T-cell (primary cell): ENCODE measurements at regions not wholly inside any gene's neighbourhood (a gene's known extent, or its start where the extent isn't known, plus 50 kb on each side); places are given as distances from the start of the nearest gene placed in this dataset.

ENCODE experiments used
- ATAC-seq, 4 experiments: fragments of 200-7000 bp in 3 of 4; fragments of 150-1000 bp in 1 of 4; cut with Tn5 transposase; replicated peaks in 1 of 4; 1 replicate in 3 of 4; 2 replicates in 1 of 4; pipeline ENCODE4 v1.10.0; 2021; ENCODE audit warnings: moderate library complexity in 3 of 4, mild to moderate bottlenecking in 2 of 4, moderate number of reproducible peaks in 1 of 4
- CTCF ChIA-PET, 2 donors: fragments of 300-600 bp; sonication (Branson Sonifier 250); formaldehyde crosslinking; loops; one replicate each; lab custom pipeline; 2022; ENCODE audit warnings: antibody characterized with exemption in 2 of 2; lab: Charles Lee
- POLR2A ChIA-PET, 2 donors: fragments of 300-600 bp; sonication (Branson Sonifier 250); formaldehyde crosslinking; loops; one replicate each; lab custom pipeline; 2022; ENCODE audit warnings: antibody characterized with exemption in 2 of 2; lab: Charles Lee
- DNase-seq, 35 experiments: peaks; one replicate each; pipeline versions ENCODE4 v3.0.0 to v3.0.0-alpha.2; 2013 to 2023
- H3K27ac ChIP-seq: one replicate; pipeline ENCODE4 v1.5.1; 2013; ENCODE audit warnings: low read length
- H3K27me3 ChIP-seq, 2 experiments: replicated peaks in 1 of 2; 1 replicate in 1 of 2; 2 replicates in 1 of 2; pipeline versions ENCODE4 v1.6.1 to v1.7.0; 2013; ENCODE audit warnings: low read length in 1 of 2, mixed read lengths in 1 of 2; ENCODE audit not compliant: control insufficient read depth in 2 of 2, insufficient read depth in 2 of 2; ENCODE audit errors: extremely low read depth in 1 of 2
- H3K36me3 ChIP-seq, 2 donors: 1 replicate in 1 of 2; 2 replicates in 1 of 2; pipeline versions ENCODE4 v1.6.1 to v1.7.0; 2013; ENCODE audit warnings: low read length in 1 of 2; ENCODE audit not compliant: control insufficient read depth in 2 of 2, insufficient read depth in 1 of 2; ENCODE audit errors: extremely low read depth in 1 of 2
- H3K4me1 ChIP-seq, 2 experiments: 1 replicate in 1 of 2; 2 replicates in 1 of 2; pipeline versions ENCODE4 v1.6.1 to v1.7.0; 2013; ENCODE audit warnings: low read length in 2 of 2, mixed read lengths in 1 of 2; ENCODE audit not compliant: insufficient read depth in 2 of 2, control insufficient read depth in 1 of 2; ENCODE audit errors: extremely low read depth in 1 of 2
- H3K4me3 ChIP-seq, 2 donors: 1 replicate in 1 of 2; 2 replicates in 1 of 2; pipeline versions ENCODE4 v1.5.1 to v1.7.0; 2013; ENCODE audit warnings: mild to moderate bottlenecking in 2 of 2, low read length in 1 of 2, moderate library complexity in 1 of 2; ENCODE audit not compliant: control insufficient read depth in 1 of 2; ENCODE audit errors: extremely low read depth in 1 of 2
- H3K9me3 ChIP-seq: 2 replicates; pipeline ENCODE4 v1.7.0; 2013
- H3K27ac Mint-ChIP-seq, 2 donors: one replicate each; pipeline ENCODE4 v1.8.0; 2020 to 2021; ENCODE audit warnings: mild to moderate bottlenecking in 2 of 2, mixed read lengths in 2 of 2
- H3K27me3 Mint-ChIP-seq, 2 donors: one replicate each; pipeline ENCODE4 v1.8.0; 2021 to 2022; ENCODE audit warnings: mixed read lengths in 2 of 2
- H3K36me3 Mint-ChIP-seq: one replicate; pipeline ENCODE4 v1.8.0; 2021; ENCODE audit warnings: mixed read lengths
- H3K4me1 Mint-ChIP-seq, 3 donors: one replicate each; pipeline ENCODE4 v1.8.0; 2020 to 2022; ENCODE audit warnings: mixed read lengths in 3 of 3, mild to moderate bottlenecking in 1 of 3
- H3K4me3 Mint-ChIP-seq, 3 donors: one replicate each; pipeline ENCODE4 v1.8.0; 2020 to 2022; ENCODE audit warnings: mild to moderate bottlenecking in 3 of 3, mixed read lengths in 3 of 3, moderate library complexity in 3 of 3
- H3K9me3 Mint-ChIP-seq, 3 donors: one replicate each; pipeline ENCODE4 v1.8.0; 2020 to 2022; ENCODE audit warnings: mixed read lengths in 3 of 3
- WGBS: methylation state at CpG from one replicate; pipeline ENCODE4 v1.1.5; 2013; ENCODE audit warnings: missing lambda C conversion rate; ENCODE audit not compliant: insufficient coverage; 5-methylcytosine and 5-hydroxymethylcytosine counted together

- CTCF ChIA-PET: no interaction called here
Measured at GRCh38 chr1:37410105-37410504, 64.3 kb upstream of the ZC3H12A start.

GRCh38 chr1:37410815-37411214 is 63.6 kb upstream of the ZC3H12A start:
- peaks cover 3% of the 10 kb centered on the region for H3K36me3 Mint-ChIP-seq

More at GRCh38 chr1:37410105-37410504, 64.3 kb upstream of the ZC3H12A start:
- Histone ChIP-seq H3K4me3 (no peak overlapping the region), H3K9me3 (no peaks in the 10 kb centered on the region), H3K36me3 (no peaks in the 10 kb centered on the region), H3K27ac (no peak overlapping the region), H3K27me3 (peaks cover 0 to 21% of the 10 kb centered on the region in 2 experiments), H3K4me1 (no peaks in the 10 kb centered on the region)
- POLR2A ChIA-PET: no interaction called here
- Mint-ChIP-seq H3K27me3 (peaks cover 18 to 34% of the 10 kb centered on the region in 2 donors), H3K36me3 (no peaks in the 10 kb centered on the region), H3K4me3 (no peak overlapping the region), H3K4me1 (no peaks in the 10 kb centered on the region), H3K27ac (no peak overlapping the region), H3K9me3 (no peaks in the 10 kb centered on the region)
- DNase-seq (no peak), ATAC-seq (no peak)
- no CpG with 5 or more reads among the region's 7 CpGs for WGBS

GRCh38 chr1:37415611-37416244 is 58.7 kb upstream of the ZC3H12A start:
- WGBS: 83% methylated on average over 9 of the region's 13 CpGs
- H3K27ac ChIP-seq: no peak overlapping the region
- H3K9me3 ChIP-seq: no peaks in the 10 kb centered on the region
- no peak for ATAC-seq
- Mint-ChIP-seq H3K27me3 (peaks cover 18 to 25% of the 10 kb centered on the region in 2 donors), H3K9me3 (peaks cover 0 to 5% (median 3%) of the 10 kb centered on the region in 3 donors), H3K4me1 (no peaks in the 10 kb centered on the region), H3K27ac (no peak overlapping the region), H3K36me3 (peaks cover 3% of the 10 kb centered on the region), H3K4me3 (no peak overlapping the region)
- H3K4me3 ChIP-seq: no peak overlapping the region
- no peaks in the 10 kb centered on the region for H3K4me1 ChIP-seq
- ChIA-PET POLR2A (no interaction called here), CTCF (no interaction called here)
- no peak for DNase-seq
- peaks cover 0 to 16% of the 10 kb centered on the region in 2 experiments for H3K27me3 ChIP-seq
- H3K36me3 ChIP-seq: no peaks in the 10 kb centered on the region

More at GRCh38 chr1:37410815-37411214, 63.6 kb upstream of the ZC3H12A start:
- Histone ChIP-seq H3K4me1 (no peaks in the 10 kb centered on the region), H3K27ac (no peak overlapping the region), H3K4me3 (no peak overlapping the region), H3K36me3 (no peaks in the 10 kb centered on the region), H3K9me3 (no peaks in the 10 kb centered on the region), H3K27me3 (peaks cover 0 to 25% of the 10 kb centered on the region in 2 experiments)
- no peak for ATAC-seq
- Mint-ChIP-seq H3K27me3 (peaks cover 22 to 34% of the 10 kb centered on the region in 2 donors), H3K27ac (no peak overlapping the region), H3K9me3 (peaks cover 0 to 4% (median 3%) of the 10 kb centered on the region in 3 donors), H3K4me1 (no peaks in the 10 kb centered on the region), H3K4me3 (no peak overlapping the region)
- no peak for DNase-seq
- 19% methylated on average over 7 of the region's 7 CpGs for WGBS
- ChIA-PET CTCF (no interaction called here), POLR2A (no interaction called here)

- H3K36me3 ChIP-seq: no peaks in the 10 kb centered on the region
- peaks cover 0 to 12% of the 10 kb centered on the region in 2 experiments for H3K27me3 ChIP-seq
- Mint-ChIP-seq H3K9me3 (peaks cover 0 to 4% (median 2%) of the 10 kb centered on the region in 3 donors), H3K36me3 (peaks cover 3% of the 10 kb centered on the region), H3K27me3 (peaks cover 26 to 27% of the 10 kb centered on the region in 2 donors), H3K27ac (no peak overlapping the region), H3K4me3 (no peak overlapping the region), H3K4me1 (no peaks in the 10 kb centered on the region)
- ATAC-seq: no peak
- no peaks in the 10 kb centered on the region for H3K9me3 ChIP-seq
- H3K27ac ChIP-seq: no peak overlapping the region
- ChIA-PET CTCF (no interaction called here), POLR2A (no interaction called here)
- DNase-seq: no peak
- H3K4me1 ChIP-seq: no peaks in the 10 kb centered on the region
- no peak overlapping the region for H3K4me3 ChIP-seq
- WGBS: 92% methylated on average over 1 of the region's 1 CpG
Measured at GRCh38 chr1:37420456-37420855, 53.9 kb upstream of the ZC3H12A start.

- POLR2A ChIA-PET: no interaction called here
- no peak overlapping the region for H3K4me3 Mint-ChIP-seq
- WGBS: 91% methylated on average over 8 of the region's 9 CpGs
- H3K9me3 Mint-ChIP-seq: no peaks in the 10 kb centered on the region
- no peaks in the 10 kb centered on the region for H3K4me1 ChIP-seq
- H3K9me3 ChIP-seq: no peaks in the 10 kb centered on the region
- H3K27ac ChIP-seq: no peak overlapping the region
- no peak overlapping the region for H3K4me3 ChIP-seq
- no peaks in the 10 kb centered on the region for H3K4me1 Mint-ChIP-seq
- DNase-seq (no peak), ATAC-seq (no peak)
- H3K36me3 Mint-ChIP-seq: no peaks in the 10 kb centered on the region
- peaks cover 0 to 8% of the 10 kb centered on the region in 2 experiments for H3K27me3 ChIP-seq
- no peak overlapping the region for H3K27ac Mint-ChIP-seq
- H3K36me3 ChIP-seq: no peaks in the 10 kb centered on the region
- peaks cover 26 to 33% of the 10 kb centered on the region in 2 donors for H3K27me3 Mint-ChIP-seq
- CTCF ChIA-PET: no interaction called here
Measured at GRCh38 chr1:37423810-37424209, 50.6 kb upstream of the ZC3H12A start.

GRCh38 chr1:37424523-37424922 is 49.9 kb upstream of the ZC3H12A start:
- DNase-seq: no peak
- H3K4me3 Mint-ChIP-seq: no peak overlapping the region
- no peak overlapping the region for H3K4me3 ChIP-seq
- POLR2A ChIA-PET: no interaction called here
- no peaks in the 10 kb centered on the region for H3K36me3 Mint-ChIP-seq
- 80% methylated on average over 1 of the region's 1 CpG for WGBS
- no peaks in the 10 kb centered on the region for H3K36me3 ChIP-seq
- peaks cover 26 to 36% of the 10 kb centered on the region in 2 donors for H3K27me3 Mint-ChIP-seq
- no peaks in the 10 kb centered on the region for H3K4me1 ChIP-seq
- CTCF ChIA-PET: no interaction called here
- H3K27ac Mint-ChIP-seq: no peak overlapping the region
- no peak for ATAC-seq
- no peaks in the 10 kb centered on the region for H3K4me1 Mint-ChIP-seq
- peaks cover 0 to 14% of the 10 kb centered on the region in 2 experiments for H3K27me3 ChIP-seq
- no peaks in the 10 kb centered on the region for H3K9me3 ChIP-seq
- H3K27ac ChIP-seq: no peak overlapping the region
- H3K9me3 Mint-ChIP-seq: no peaks in the 10 kb centered on the region
